GM12892 (cell line): ENCODE measurements at regions not wholly inside any gene's neighbourhood (a gene's known extent, or its start where the extent isn't known, plus 50 kb on each side); places are given as distances from the start of the nearest gene placed in this dataset.

Experiments
- POLR2A ChIP-seq: IDR thresholded peaks from 2 replicates; pipeline ENCODE4 v1.6.1; 2011; ENCODE audit warnings: low read depth, low read length, control low read depth
- POLR2AphosphoS5 ChIP-seq: IDR thresholded peaks from 2 replicates; pipeline ENCODE4 v1.6.1; 2011; ENCODE audit warnings: low read depth, low read length, control low read depth
- TAF1 ChIP-seq: IDR thresholded peaks from 2 replicates; pipeline ENCODE4 v1.6.1; 2011; ENCODE audit warnings: low read depth, mild to moderate bottlenecking, control low read depth, low read length, borderline replicate concordance

DNA sequence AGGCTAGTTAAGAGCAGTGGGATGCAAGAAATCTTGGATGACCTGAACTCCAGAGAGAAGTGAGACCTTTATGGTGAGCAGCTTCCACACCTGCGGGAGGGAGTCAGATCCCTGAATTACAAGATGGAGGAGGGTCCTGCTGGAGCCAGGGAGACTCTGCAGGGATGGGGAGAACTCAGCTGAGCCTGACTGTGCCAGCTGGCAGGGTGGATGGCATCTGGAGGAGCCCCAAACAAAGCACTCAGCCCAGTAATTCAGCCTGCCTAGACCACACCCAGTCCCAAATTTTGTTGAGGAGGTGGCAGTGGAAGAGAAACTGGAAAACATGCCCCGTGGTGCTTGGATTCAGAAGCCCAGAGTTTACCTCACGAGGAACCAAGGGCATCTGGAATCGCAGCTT, 208.2 kb downstream of the WDR11 start:
- TF ChIP-seq TAF1 = no peak
- no peak for TF ChIP-seq POLR2AphosphoS5
- TF ChIP-seq POLR2A = no peak
